ENCODE measurements at regions not wholly inside any gene's neighbourhood (a gene's known extent, or its start where the extent isn't known, plus 50 kb on each side); places are given as distances from the start of the nearest gene placed in this dataset.

GRCh38 chr15:45866616-45867015, 231.8 kb downstream of the SQOR start:
- TF ChIP-seq JUND (IDR thresholded peaks at IDR 0.05) = no peak
- TF ChIP-seq REST (IDR thresholded peaks at IDR 0.05; ENCODE audit: low read depth) = no peak
- no peak for TF ChIP-seq CTCF (IDR thresholded peaks at IDR 0.05 in 2 of 3, conservative IDR thresholded peaks at IDR 0.05 in 1 of 3; ENCODE audit: borderline replicate concordance in 1 of 3, insufficient read depth in 1 of 3, low read depth in 2 of 3, low read length in 2 of 3)
- TF ChIP-seq POLR2A (IDR thresholded peaks at IDR 0.05; ENCODE audit: borderline replicate concordance, extremely low read depth, insufficient read depth, insufficient read length) = no peak
- no peak for TF ChIP-seq MAX (IDR thresholded peaks at IDR 0.05)
- no peak for TF ChIP-seq ATF3 (IDR thresholded peaks at IDR 0.05)
- no peak for TF ChIP-seq ZFX (IDR thresholded peaks at IDR 0.05)
- no peak for TF ChIP-seq ELF1 (IDR thresholded peaks at IDR 0.05; ENCODE audit: borderline replicate concordance, low read depth)
- no peak for TF ChIP-seq EZH2 (IDR thresholded peaks at IDR 0.05)
- no peak for TF ChIP-seq POLR2AphosphoS5 (IDR thresholded peaks at IDR 0.05; ENCODE audit: low read depth, low read length)
- no peak for TF ChIP-seq CEBPB (IDR thresholded peaks at IDR 0.05; ENCODE audit: low read depth)
- no peak for TF ChIP-seq EZH2phosphoT487 (IDR thresholded peaks at IDR 0.05; ENCODE audit: borderline replicate concordance)
- TF ChIP-seq RAD21 (IDR thresholded peaks at IDR 0.05; ENCODE audit: low read depth) = no peak

Measured in HCT116 (cell line).